CD8-positive, alpha-beta memory T cell (primary cell): ENCODE measurements at regions not wholly inside any gene's neighbourhood (a gene's known extent, or its start where the extent isn't known, plus 50 kb on each side); places are given as distances from the start of the nearest gene placed in this dataset.

Experiments used
- CTCF ChIA-PET: fragments of 350-600 bp; sonication (Branson Sonifier 250); formaldehyde crosslinking; loops from one replicate; lab custom pipeline; 2021; ENCODE audit warnings: antibody characterized with exemption; lab: Charles Lee
- POLR2A ChIA-PET: fragments of 350-600 bp; sonication (Branson Sonifier 250); formaldehyde crosslinking; loops from one replicate; lab custom pipeline; 2021; ENCODE audit warnings: antibody characterized with exemption; lab: Charles Lee
- DNase-seq, 5 donors: peaks; one replicate each; pipeline versions ENCODE4 v3.0.0 to v3.0.0-alpha.2; 2020 to 2022; ENCODE audit warnings: mixed read lengths in 1 of 5
- H3K27ac ChIP-seq: one replicate; pipeline ENCODE4 v1.7.0; 2013; ENCODE audit warnings: low read depth, mild to moderate bottlenecking, low read length, moderate library complexity
- H3K27me3 ChIP-seq: 2 replicates; pipeline ENCODE4 v1.7.0; 2013; ENCODE audit warnings: low read length, mild to moderate bottlenecking; ENCODE audit not compliant: insufficient read depth, poor library complexity, severe bottlenecking
- H3K36me3 ChIP-seq: 2 replicates; pipeline ENCODE4 v1.7.0; 2013; ENCODE audit warnings: mild to moderate bottlenecking, low read length, moderate library complexity; ENCODE audit not compliant: insufficient read depth
- H3K4me1 ChIP-seq: 2 replicates; pipeline ENCODE4 v1.7.0; 2013; ENCODE audit warnings: mild to moderate bottlenecking, low read length, moderate library complexity; ENCODE audit not compliant: insufficient read depth
- H3K4me3 ChIP-seq: 2 replicates; pipeline ENCODE4 v1.7.0; 2013; ENCODE audit warnings: mild to moderate bottlenecking, low read length
- H3K9me3 ChIP-seq: 2 replicates; pipeline ENCODE4 v1.7.0; 2013; ENCODE audit warnings: mild to moderate bottlenecking, low read length
- H3K27ac Mint-ChIP-seq, 8 donors: one replicate each; pipeline ENCODE4 v1.8.0; 2020 to 2021; ENCODE audit warnings: mixed read lengths in 8 of 8, mild to moderate bottlenecking in 6 of 8, inconsistent platforms in 3 of 8, moderate library complexity in 3 of 8
- H3K27me3 Mint-ChIP-seq, 2 donors: one replicate each; pipeline ENCODE4 v1.8.0; 2020 to 2021; ENCODE audit warnings: mixed read lengths in 2 of 2, mild to moderate bottlenecking in 1 of 2, moderate library complexity in 1 of 2
- H3K36me3 Mint-ChIP-seq, 3 donors: one replicate each; pipeline ENCODE4 v1.8.0; 2020 to 2021; ENCODE audit warnings: mixed read lengths in 3 of 3, inconsistent platforms in 1 of 3, mild to moderate bottlenecking in 1 of 3
- H3K4me1 Mint-ChIP-seq, 3 donors: one replicate each; pipeline ENCODE4 v1.8.0; 2020 to 2021; ENCODE audit warnings: mixed read lengths in 3 of 3, inconsistent platforms in 1 of 3, mild to moderate bottlenecking in 1 of 3
- H3K4me3 Mint-ChIP-seq, 7 donors: one replicate each; pipeline ENCODE4 v1.8.0; 2020 to 2021; ENCODE audit warnings: mixed read lengths in 7 of 7, mild to moderate bottlenecking in 6 of 7, moderate library complexity in 4 of 7, inconsistent platforms in 2 of 7
- H3K9me3 Mint-ChIP-seq, 5 donors: one replicate each; pipeline ENCODE4 v1.8.0; 2020 to 2022; ENCODE audit warnings: mixed read lengths in 5 of 5, mild to moderate bottlenecking in 3 of 5, moderate library complexity in 2 of 5, inconsistent platforms in 1 of 5

DNA sequence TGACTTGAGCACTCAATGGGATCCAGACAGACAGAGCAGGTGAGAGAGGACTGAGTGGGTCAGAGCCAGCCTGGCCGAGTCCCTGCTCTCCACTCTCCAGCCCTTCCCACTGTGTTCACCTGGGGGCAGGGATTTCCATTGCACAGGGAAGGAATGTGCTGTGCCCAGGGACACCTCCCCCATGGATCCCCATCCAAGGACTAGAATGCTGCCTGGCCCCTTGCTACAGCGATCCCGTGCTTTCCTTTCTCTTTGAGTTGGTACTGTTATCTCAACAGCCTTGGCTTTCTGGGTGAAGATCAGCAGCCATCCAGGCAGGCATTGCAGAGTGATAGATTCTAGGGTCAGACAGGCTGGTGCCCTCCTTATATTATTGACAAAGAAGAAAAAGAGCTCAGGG, 60.3 kb upstream of the DLK1 start:
- Histone ChIP-seq H3K4me1 (no peaks in the 10 kb centered on the region), H3K4me3 (no peak overlapping the region), H3K9me3 (no peaks in the 10 kb centered on the region), H3K27ac (no peak overlapping the region), H3K36me3 (no peaks in the 10 kb centered on the region), H3K27me3 (no peaks in the 10 kb centered on the region)
- H3K36me3 Mint-ChIP-seq, result no peaks in the 10 kb centered on the region
- ChIA-PET POLR2A (no interaction called here), CTCF (no interaction called here)
- H3K27ac Mint-ChIP-seq, result no peak overlapping the region
- H3K9me3 Mint-ChIP-seq, result no peaks in the 10 kb centered on the region
- peaks cover 21 to 45% of the 10 kb centered on the region in 2 donors for H3K27me3 Mint-ChIP-seq
- no peak for DNase-seq
- H3K4me1 Mint-ChIP-seq, result peaks cover 0 to 2% (median 0%) of the 10 kb centered on the region in 3 donors
- H3K4me3 Mint-ChIP-seq, result no peak overlapping the region

DNA sequence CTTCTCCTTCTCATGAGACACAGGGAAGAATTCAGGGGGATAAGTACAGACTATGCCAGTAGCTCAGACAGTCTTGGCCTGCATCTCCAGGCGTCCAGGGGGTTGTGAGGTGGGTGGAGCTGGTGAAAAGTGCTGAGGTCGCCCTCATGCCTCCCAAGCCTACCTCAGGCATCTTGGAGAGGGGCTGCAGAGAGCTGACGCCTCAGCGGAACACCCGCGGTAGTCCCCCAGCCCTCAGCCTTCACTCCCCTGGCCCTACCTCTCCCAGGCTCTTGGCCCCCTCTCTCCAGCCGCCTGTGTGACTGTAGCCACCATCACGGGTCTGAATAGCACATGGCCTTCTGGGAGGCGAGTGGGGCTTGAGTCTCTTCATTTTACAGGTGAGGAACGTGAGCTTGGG, 59.8 kb upstream of the DLK1 start:
- no peaks in the 10 kb centered on the region for H3K4me1 ChIP-seq
- Mint-ChIP-seq H3K27me3 (peaks cover 26 to 49% of the 10 kb centered on the region in 2 donors), H3K9me3 (no peaks in the 10 kb centered on the region), H3K4me1 (peaks cover 0 to 2% (median 0%) of the 10 kb centered on the region in 3 donors), H3K27ac (no peak overlapping the region), H3K4me3 (no peak overlapping the region), H3K36me3 (no peaks in the 10 kb centered on the region)
- POLR2A ChIA-PET, result no interaction called here
- no peak for DNase-seq
- no peaks in the 10 kb centered on the region for H3K27me3 ChIP-seq
- no peak overlapping the region for H3K4me3 ChIP-seq
- H3K36me3 ChIP-seq, result no peaks in the 10 kb centered on the region
- CTCF ChIA-PET, result no interaction called here
- H3K9me3 ChIP-seq, result no peaks in the 10 kb centered on the region
- no peak overlapping the region for H3K27ac ChIP-seq

DNA sequence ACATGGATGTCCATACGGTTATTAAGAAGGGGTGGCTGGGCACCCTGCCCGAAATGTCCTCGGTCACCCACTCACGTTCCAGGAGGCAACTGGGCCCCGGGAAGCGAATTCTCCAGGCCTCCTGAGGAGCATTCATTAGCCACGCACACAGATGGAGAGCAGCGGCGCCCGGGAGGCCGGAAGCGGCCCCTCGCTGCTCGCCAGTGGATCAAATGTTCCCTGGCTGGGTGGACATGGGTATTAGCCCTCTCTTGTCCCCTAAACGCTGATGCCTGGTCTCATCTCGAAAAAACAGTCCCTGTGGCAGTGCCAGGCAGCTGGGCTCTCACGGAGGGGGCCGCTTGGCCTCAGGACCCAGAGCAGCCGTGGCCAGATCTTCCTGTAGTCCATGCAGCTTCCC, 59.0 kb upstream of the DLK1 start:
- H3K27me3 ChIP-seq, result no peaks in the 10 kb centered on the region
- H3K36me3 ChIP-seq, result no peaks in the 10 kb centered on the region
- Mint-ChIP-seq H3K27ac (no peak overlapping the region), H3K4me3 (no peak overlapping the region), H3K36me3 (no peaks in the 10 kb centered on the region), H3K4me1 (peaks cover 0 to 2% (median 0%) of the 10 kb centered on the region in 3 donors), H3K9me3 (no peaks in the 10 kb centered on the region), H3K27me3 (peaks cover 32 to 54% of the 10 kb centered on the region in 2 donors)
- no peak overlapping the region for H3K4me3 ChIP-seq
- H3K27ac ChIP-seq, result no peak overlapping the region
- H3K4me1 ChIP-seq, result no peaks in the 10 kb centered on the region
- CTCF ChIA-PET, result no interaction called here
- POLR2A ChIA-PET, result no interaction called here
- DNase-seq, result no peak
- no peaks in the 10 kb centered on the region for H3K9me3 ChIP-seq

DNA sequence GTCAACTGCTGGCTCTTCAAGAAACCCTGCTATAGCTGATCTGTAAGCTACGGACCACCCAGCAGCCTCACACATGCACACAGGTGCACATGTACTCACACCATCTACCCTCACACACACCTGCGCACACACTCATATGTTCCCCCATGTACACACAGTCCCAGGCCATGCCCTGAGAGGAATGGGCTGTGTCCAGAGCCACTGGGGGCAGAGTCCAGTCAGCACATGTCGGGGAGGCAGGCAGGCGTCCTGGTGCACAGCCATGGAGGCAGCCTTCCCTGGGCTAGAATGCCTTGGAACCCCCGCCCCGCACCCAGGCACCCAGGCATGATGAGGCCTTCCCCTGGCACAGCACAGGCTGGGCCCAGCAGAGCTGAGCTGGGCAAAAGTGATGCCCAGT, 58.3 kb upstream of the DLK1 start:
- CTCF ChIA-PET, result no interaction called here
- DNase-seq, result no peak
- peaks cover 33 to 61% of the 10 kb centered on the region in 2 donors for H3K27me3 Mint-ChIP-seq
- no peaks in the 10 kb centered on the region for H3K36me3 Mint-ChIP-seq
- Histone ChIP-seq H3K4me3 (no peak overlapping the region), H3K4me1 (no peaks in the 10 kb centered on the region), H3K9me3 (no peaks in the 10 kb centered on the region), H3K36me3 (no peaks in the 10 kb centered on the region), H3K27ac (no peak overlapping the region), H3K27me3 (no peaks in the 10 kb centered on the region)
- peaks cover 0 to 4% (median 2%) of the 10 kb centered on the region in 3 donors for H3K4me1 Mint-ChIP-seq
- no peaks in the 10 kb centered on the region for H3K9me3 Mint-ChIP-seq
- POLR2A ChIA-PET, result no interaction called here
- H3K4me3 Mint-ChIP-seq, result no peak overlapping the region
- H3K27ac Mint-ChIP-seq, result no peak overlapping the region

DNA sequence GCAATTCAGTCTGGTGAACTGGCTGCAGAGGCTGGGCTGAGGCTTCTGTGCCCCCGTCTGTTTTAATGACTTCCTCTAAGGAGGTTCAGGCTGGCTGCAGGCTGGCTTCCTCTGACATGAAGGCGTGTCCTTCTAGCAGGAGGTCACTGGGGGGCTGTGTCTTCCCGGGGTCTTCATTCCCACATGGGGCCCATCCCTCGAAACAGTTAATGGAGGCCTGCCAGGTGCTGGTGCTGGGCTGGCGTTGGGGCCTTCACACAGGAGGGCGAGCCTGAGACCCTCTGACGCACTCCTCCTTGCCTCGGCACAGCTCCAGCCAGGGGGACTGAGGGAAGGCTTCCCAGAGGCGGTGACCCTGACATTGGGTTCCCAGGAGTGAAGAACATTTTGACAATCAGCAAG, 57.7 kb upstream of the DLK1 start:
- no peak overlapping the region for H3K4me3 Mint-ChIP-seq
- no peaks in the 10 kb centered on the region for H3K36me3 Mint-ChIP-seq
- no peaks in the 10 kb centered on the region for H3K36me3 ChIP-seq
- no peaks in the 10 kb centered on the region for H3K4me1 ChIP-seq
- POLR2A ChIA-PET, result no interaction called here
- DNase-seq, result no peak
- H3K9me3 Mint-ChIP-seq, result no peaks in the 10 kb centered on the region
- H3K27ac Mint-ChIP-seq, result no peak overlapping the region
- no peaks in the 10 kb centered on the region for H3K27me3 ChIP-seq
- peaks cover 0 to 8% (median 4%) of the 10 kb centered on the region in 3 donors for H3K4me1 Mint-ChIP-seq
- no peak overlapping the region for H3K4me3 ChIP-seq
- CTCF ChIA-PET, result no interaction called here
- no peak overlapping the region for H3K27ac ChIP-seq
- H3K27me3 Mint-ChIP-seq, result peaks cover 35 to 68% of the 10 kb centered on the region in 2 donors
- H3K9me3 ChIP-seq, result no peaks in the 10 kb centered on the region

DNA sequence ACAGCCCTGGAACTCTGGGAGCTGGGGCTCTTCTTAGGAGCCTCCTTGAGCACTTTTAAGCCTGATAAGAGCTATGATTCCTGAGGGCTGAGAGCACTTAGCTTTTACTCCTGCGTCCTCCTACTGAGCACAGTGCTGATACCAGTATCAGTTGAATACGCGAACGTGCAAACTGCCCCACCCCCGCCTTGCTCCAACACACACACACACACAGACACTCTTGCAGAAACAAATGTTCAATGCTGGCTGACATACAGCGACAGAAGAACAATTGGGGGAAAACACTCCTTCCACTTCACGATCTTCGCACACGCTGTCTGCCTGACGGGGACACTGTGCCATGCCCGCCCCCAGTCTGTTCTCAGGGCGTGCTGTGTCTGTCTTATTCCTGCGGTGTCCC, 57.2 kb upstream of the DLK1 start:
- no peaks in the 10 kb centered on the region for H3K27me3 ChIP-seq
- DNase-seq, result no peak
- CTCF ChIA-PET, result no interaction called here
- Mint-ChIP-seq H3K9me3 (no peaks in the 10 kb centered on the region), H3K36me3 (no peaks in the 10 kb centered on the region), H3K27ac (peak overlapping the region in 1 of 8 donors; percentile 37), H3K4me1 (peaks cover 0 to 8% (median 4%) of the 10 kb centered on the region in 3 donors), H3K4me3 (no peak overlapping the region), H3K27me3 (peaks cover 38 to 72% of the 10 kb centered on the region in 2 donors)
- H3K36me3 ChIP-seq, result no peaks in the 10 kb centered on the region
- POLR2A ChIA-PET, result no interaction called here
- no peaks in the 10 kb centered on the region for H3K9me3 ChIP-seq
- no peaks in the 10 kb centered on the region for H3K4me1 ChIP-seq
- H3K4me3 ChIP-seq, result no peak overlapping the region
- no peak overlapping the region for H3K27ac ChIP-seq

DNA sequence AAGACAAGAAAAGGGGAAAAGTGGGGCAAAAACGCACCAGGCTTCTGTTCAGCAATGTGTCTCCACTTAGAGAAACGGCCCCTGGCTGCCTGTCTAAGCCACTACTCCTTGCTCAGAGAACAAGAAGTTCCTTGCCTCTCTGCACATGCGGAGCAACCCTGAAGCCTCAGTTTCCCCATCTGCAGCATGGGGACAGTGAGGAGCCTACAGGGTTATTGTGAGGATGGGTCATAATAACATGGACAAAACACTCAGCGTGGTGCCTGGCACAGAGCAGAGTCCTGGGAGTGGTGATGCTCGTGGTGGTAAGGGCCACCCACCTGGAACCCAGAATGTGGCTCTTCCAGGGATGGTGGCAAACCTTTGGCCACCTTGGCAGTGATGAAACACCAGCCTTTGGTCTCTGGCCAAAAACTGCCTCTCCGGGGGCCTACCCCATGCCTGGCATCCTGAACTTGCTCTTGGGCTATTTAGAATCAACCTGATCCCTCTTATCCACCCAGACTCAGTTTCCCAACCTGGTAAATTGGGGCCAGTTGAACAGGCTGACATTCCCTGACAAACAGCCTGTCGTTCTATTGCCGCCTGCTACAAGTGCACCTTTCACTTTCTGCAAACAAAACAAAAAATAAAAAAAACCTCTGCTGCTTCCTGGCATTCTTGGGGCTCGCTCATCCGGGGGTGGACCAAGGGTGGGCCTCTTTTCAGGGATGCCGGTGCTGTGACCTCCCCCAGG, 56.5 kb upstream of the DLK1 start:
- CTCF ChIA-PET, result no interaction called here
- no peak overlapping the region for H3K27ac ChIP-seq
- H3K4me1 ChIP-seq, result no peaks in the 10 kb centered on the region
- no peaks in the 10 kb centered on the region for H3K9me3 ChIP-seq
- no peak overlapping the region for H3K4me3 ChIP-seq
- no peaks in the 10 kb centered on the region for H3K36me3 ChIP-seq
- Mint-ChIP-seq H3K4me1 (peaks cover 0 to 8% (median 4%) of the 10 kb centered on the region in 3 donors), H3K36me3 (no peaks in the 10 kb centered on the region), H3K9me3 (no peaks in the 10 kb centered on the region), H3K27ac (no peak overlapping the region), H3K4me3 (no peak overlapping the region), H3K27me3 (peaks cover 37 to 72% of the 10 kb centered on the region in 2 donors)
- no peak for DNase-seq
- POLR2A ChIA-PET, result no interaction called here
- no peaks in the 10 kb centered on the region for H3K27me3 ChIP-seq

DNA sequence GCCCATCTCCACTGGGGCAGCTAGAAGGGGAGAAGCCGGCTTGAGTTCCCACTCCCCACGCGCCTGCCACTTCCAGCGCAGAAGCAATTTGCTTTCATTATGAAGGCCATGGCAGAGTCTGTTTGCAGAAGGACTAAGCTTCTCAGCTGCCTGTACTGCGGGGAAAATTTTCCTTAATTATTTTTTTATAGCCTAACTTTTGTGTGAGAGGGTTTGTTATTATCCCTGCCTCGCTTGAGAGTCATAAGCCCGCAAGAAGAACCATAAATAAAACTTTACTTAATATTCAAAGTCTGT, 56.0 kb upstream of the DLK1 start:
- ChIA-PET POLR2A (no interaction called here), CTCF (no interaction called here)
- peaks cover 36 to 68% of the 10 kb centered on the region in 2 donors for H3K27me3 Mint-ChIP-seq
- no peaks in the 10 kb centered on the region for H3K9me3 Mint-ChIP-seq
- peaks cover 0 to 8% (median 4%) of the 10 kb centered on the region in 3 donors for H3K4me1 Mint-ChIP-seq
- H3K4me3 ChIP-seq, result no peak overlapping the region
- no peaks in the 10 kb centered on the region for H3K36me3 Mint-ChIP-seq
- H3K27ac Mint-ChIP-seq, result no peak overlapping the region
- no peak for DNase-seq
- H3K9me3 ChIP-seq, result no peaks in the 10 kb centered on the region
- no peak overlapping the region for H3K27ac ChIP-seq
- H3K4me3 Mint-ChIP-seq, result no peak overlapping the region
- no peaks in the 10 kb centered on the region for H3K36me3 ChIP-seq
- H3K27me3 ChIP-seq, result no peaks in the 10 kb centered on the region
- H3K4me1 ChIP-seq, result no peaks in the 10 kb centered on the region
